Chondrocyte (in vitro differentiated cells): ENCODE measurements at regions not wholly inside any gene's neighbourhood (a gene's known extent, or its start where the extent isn't known, plus 50 kb on each side); places are given as distances from the start of the nearest gene placed in this dataset.

ENCODE experiments used
- DNase-seq: peaks from one replicate; pipeline ENCODE4 v3.0.0; 2021; ENCODE audit warnings: mixed read lengths, low spot score
- H3K27ac Mint-ChIP-seq: one replicate; pipeline ENCODE4 v1.8.0; 2021; ENCODE audit warnings: mild to moderate bottlenecking, moderate library complexity, mixed read lengths; ENCODE audit not compliant: unreplicated experiment
- H3K27me3 Mint-ChIP-seq: 2 replicates; pipeline ENCODE4 v1.8.0; 2021; ENCODE audit warnings: low read depth, mixed read lengths
- H3K36me3 Mint-ChIP-seq: 2 replicates; pipeline ENCODE4 v1.8.0; 2021; ENCODE audit warnings: low read depth, mixed read lengths
- H3K4me1 Mint-ChIP-seq: 2 replicates; pipeline ENCODE4 v1.8.0; 2021; ENCODE audit warnings: low read depth, mild to moderate bottlenecking, mixed read lengths
- H3K4me3 Mint-ChIP-seq: one replicate; pipeline ENCODE4 v1.8.0; 2021; ENCODE audit warnings: mild to moderate bottlenecking, moderate library complexity, mixed read lengths; ENCODE audit not compliant: unreplicated experiment
- H3K9me3 Mint-ChIP-seq: 2 replicates; pipeline ENCODE4 v1.8.0; 2021; ENCODE audit warnings: low read depth, mixed read lengths
- CTCF ChIP-seq: fragments of 200-600 bp; sonication (generic); IDR thresholded peaks from 2 replicates; pipeline ENCODE4 v1.5.0; 2021; ENCODE audit warnings: antibody characterized with exemption, mild to moderate bottlenecking, moderate library complexity

GRCh38 chr11:97938789-97939188, 1082.0 kb upstream of the CNTN5 start:
- no peak overlapping the region for H3K27ac Mint-ChIP-seq

GRCh38 chr11:97943493-97943892, 1077.3 kb upstream of the CNTN5 start:
- Mint-ChIP-seq H3K4me3 (no peak overlapping the region), H3K36me3 (no peaks in the 10 kb centered on the region), H3K27ac (no peak overlapping the region), H3K4me1 (no peaks in the 10 kb centered on the region), H3K27me3 (peaks cover 34% of the 10 kb centered on the region), H3K9me3 (no peaks in the 10 kb centered on the region)
- no peak for DNase-seq
- no peak for TF ChIP-seq CTCF

More at GRCh38 chr11:97938789-97939188, 1082.0 kb upstream of the CNTN5 start:
- H3K4me1 Mint-ChIP-seq: no peaks in the 10 kb centered on the region
- no peak for DNase-seq
- no peak for TF ChIP-seq CTCF
- H3K27me3 Mint-ChIP-seq: peaks cover 27% of the 10 kb centered on the region
- no peak overlapping the region for H3K4me3 Mint-ChIP-seq
- no peaks in the 10 kb centered on the region for H3K9me3 Mint-ChIP-seq
- H3K36me3 Mint-ChIP-seq: no peaks in the 10 kb centered on the region

- Mint-ChIP-seq H3K4me1 (no peaks in the 10 kb centered on the region), H3K27ac (no peak overlapping the region), H3K36me3 (peaks cover 5% of the 10 kb centered on the region), H3K27me3 (peaks cover 24% of the 10 kb centered on the region), H3K4me3 (no peak overlapping the region), H3K9me3 (peaks cover 18% of the 10 kb centered on the region)
- TF ChIP-seq CTCF: no peak
- no peak for DNase-seq
These were observed 1072.0 kb upstream of the CNTN5 start for GRCh38 chr11:97948793-97949192.

- no peaks in the 10 kb centered on the region for H3K4me1 Mint-ChIP-seq
- H3K36me3 Mint-ChIP-seq: peaks cover 2% of the 10 kb centered on the region
- TF ChIP-seq CTCF: no peak
- DNase-seq: no peak
- no peak overlapping the region for H3K27ac Mint-ChIP-seq
- peaks cover 7% of the 10 kb centered on the region for H3K9me3 Mint-ChIP-seq
- H3K27me3 Mint-ChIP-seq: peaks cover 13% of the 10 kb centered on the region
- no peak overlapping the region for H3K4me3 Mint-ChIP-seq
These were observed 1065.2 kb upstream of the CNTN5 start for GRCh38 chr11:97955595-97955994.

GRCh38 chr11:97956904-97957303, 1063.8 kb upstream of the CNTN5 start:
- peaks cover 13% of the 10 kb centered on the region for H3K27me3 Mint-ChIP-seq
- TF ChIP-seq CTCF: no peak
- no peaks in the 10 kb centered on the region for H3K9me3 Mint-ChIP-seq
- no peak overlapping the region for H3K4me3 Mint-ChIP-seq
- no peaks in the 10 kb centered on the region for H3K4me1 Mint-ChIP-seq
- no peak for DNase-seq
- no peaks in the 10 kb centered on the region for H3K36me3 Mint-ChIP-seq
- H3K27ac Mint-ChIP-seq: no peak overlapping the region
